GM23338 (cell line): ENCODE measurements at regions not wholly inside any gene's neighbourhood (a gene's known extent, or its start where the extent isn't known, plus 50 kb on each side); places are given as distances from the start of the nearest gene placed in this dataset.

Experiments
- ATAC-seq: fragments of 200-7000 bp; cut with Tn5 transposase; 3 replicates; pipeline ENCODE4 v1.9.1; 2020
- DNase-seq: peaks from one replicate; pipeline ENCODE4 v3.0.0-alpha.2; 2015; ENCODE audit warnings: low spot score
- H2AFZ ChIP-seq: fragments of 200-600 bp; sonication (generic); 2 replicates; pipeline ENCODE4 v1.8.0; 2016; ENCODE audit warnings: antibody characterized with exemption, mild to moderate bottlenecking, moderate library complexity
- H3F3A ChIP-seq: fragments of 200-600 bp; sonication (generic); replicated peaks from 2 replicates; pipeline ENCODE4 v1.8.0; 2017; ENCODE audit warnings: antibody characterized with exemption, mixed run types, low read depth
- H3K27ac ChIP-seq: fragments of 200-600 bp; sonication (generic); 2 replicates; pipeline ENCODE4 v1.6.1; 2016; ENCODE audit warnings: low read depth
- H3K27me3 ChIP-seq: fragments of 200-600 bp; sonication (generic); 2 replicates; pipeline ENCODE4 v1.8.0; 2016; ENCODE audit warnings: mild to moderate bottlenecking, mixed run types, moderate library complexity; ENCODE audit not compliant: insufficient read depth
- H3K36me3 ChIP-seq: fragments of 200-600 bp; sonication (generic); 2 replicates; pipeline ENCODE4 v1.8.0; 2016; ENCODE audit warnings: mild to moderate bottlenecking; ENCODE audit not compliant: insufficient read depth
- H3K4me1 ChIP-seq: fragments of 200-600 bp; sonication (generic); 2 replicates; pipeline ENCODE4 v1.8.0; 2016; ENCODE audit warnings: mild to moderate bottlenecking, moderate library complexity; ENCODE audit not compliant: insufficient read depth
- H3K4me2 ChIP-seq: fragments of 200-600 bp; sonication (generic); 2 replicates; pipeline ENCODE4 v1.7.1; 2017; ENCODE audit warnings: mixed run types
- H3K4me3 ChIP-seq: fragments of 200-600 bp; sonication (generic); 2 replicates; pipeline ENCODE4 v1.6.1; 2016; ENCODE audit warnings: mixed run types
- H3K79me2 ChIP-seq: fragments of 200-600 bp; sonication (generic); replicated peaks from 2 replicates; pipeline ENCODE4 v1.8.0; 2017; ENCODE audit warnings: mild to moderate bottlenecking; ENCODE audit not compliant: insufficient read depth
- H3K9me2 ChIP-seq: fragments of 200-600 bp; sonication (generic); 2 replicates; pipeline ENCODE4 v1.8.0; 2017; ENCODE audit not compliant: insufficient read depth
- H4K20me1 ChIP-seq: fragments of 200-600 bp; sonication (generic); replicated peaks from 2 replicates; pipeline ENCODE4 v1.8.0; 2017; ENCODE audit warnings: mild to moderate bottlenecking; ENCODE audit not compliant: insufficient read depth
- H3K27ac Mint-ChIP-seq: 2 replicates; pipeline ENCODE4 v1.8.0; 2020; ENCODE audit warnings: inconsistent platforms, mild to moderate bottlenecking, moderate library complexity, mixed read lengths
- H3K27me3 Mint-ChIP-seq: 3 replicates; pipeline ENCODE4 v1.8.0; 2022; ENCODE audit warnings: low read depth, mild to moderate bottlenecking, moderate library complexity, mixed read lengths, inconsistent platforms; ENCODE audit not compliant: insufficient read depth, poor library complexity
- H3K36me3 Mint-ChIP-seq: 3 replicates; pipeline ENCODE4 v1.8.0; 2021; ENCODE audit warnings: low read depth, mild to moderate bottlenecking, inconsistent platforms, moderate library complexity, mixed read lengths
- H3K4me1 Mint-ChIP-seq: 3 replicates; pipeline ENCODE4 v1.8.0; 2020; ENCODE audit warnings: mild to moderate bottlenecking, inconsistent platforms, mixed read lengths
- H3K4me3 Mint-ChIP-seq: 3 replicates; pipeline ENCODE4 v1.8.0; 2021; ENCODE audit warnings: moderate library complexity, mild to moderate bottlenecking, inconsistent platforms, mixed read lengths
- H3K9me3 Mint-ChIP-seq: 3 replicates; pipeline ENCODE4 v1.8.0; 2020; ENCODE audit warnings: moderate library complexity, mild to moderate bottlenecking, inconsistent platforms, mixed read lengths
- STAT1 ChIP-seq: IDR thresholded peaks from one replicate; pipeline ENCODE4 v1.6.1; 2016; ENCODE audit warnings: antibody characterized with exemption; ENCODE audit not compliant: unreplicated experiment
- ZNF331 ChIP-seq: fragments of 250-450 bp; sonication (Bioruptor Pico); IDR thresholded peaks from 2 replicates; pipeline ENCODE4 v1.5.0; 2020; ENCODE audit warnings: low read depth, mild to moderate bottlenecking, moderate library complexity

DNA sequence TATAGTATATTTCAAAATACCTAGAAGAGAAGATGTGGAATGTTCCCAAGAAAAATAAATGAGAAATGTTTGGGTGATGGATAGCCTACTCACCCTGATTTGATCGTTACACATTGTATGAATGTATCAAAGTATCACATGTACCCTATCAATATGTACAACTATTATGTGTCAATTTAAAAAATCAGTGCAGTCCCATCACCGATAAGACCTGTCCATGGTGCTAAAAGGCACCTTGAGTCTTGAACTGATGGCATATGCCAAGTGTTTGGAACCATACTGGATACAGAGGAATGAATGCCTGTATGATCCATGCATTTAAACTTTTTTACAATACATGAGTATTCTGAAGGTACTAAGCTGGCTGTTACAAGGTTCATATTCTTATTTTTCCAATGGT lies 50.2 kb upstream of the ZNF835 start:
- H4K20me1 ChIP-seq = no peaks in the 10 kb centered on the region
- Mint-ChIP-seq H3K4me3 (no peak overlapping the region), H3K36me3 (peaks cover 41% of the 10 kb centered on the region), H3K4me1 (no peaks in the 10 kb centered on the region), H3K27me3 (peaks cover 5% of the 10 kb centered on the region), H3K27ac (no peak overlapping the region), H3K9me3 (peaks cover 99% of the 10 kb centered on the region)
- H3F3A ChIP-seq = no peaks in the 10 kb centered on the region
- no peaks in the 10 kb centered on the region for H3K36me3 ChIP-seq
- DNase-seq (no peak), ATAC-seq (no peak)
- TF ChIP-seq ZNF331 (CRISPR knock-in tag) (no peak), STAT1 (no peak)
- no peaks in the 10 kb centered on the region for H3K9me2 ChIP-seq
- no peak overlapping the region for H3K4me2 ChIP-seq
- no peak overlapping the region for H3K27ac ChIP-seq
- no peak overlapping the region for H2AFZ ChIP-seq
- H3K79me2 ChIP-seq = no peaks in the 10 kb centered on the region
- H3K4me1 ChIP-seq = no peaks in the 10 kb centered on the region
- no peaks in the 10 kb centered on the region for H3K27me3 ChIP-seq
- no peak overlapping the region for H3K4me3 ChIP-seq
